ENCODE measurements at regions not wholly inside any gene's neighbourhood (a gene's known extent, or its start where the extent isn't known, plus 50 kb on each side); places are given as distances from the start of the nearest gene placed in this dataset.

DNA sequence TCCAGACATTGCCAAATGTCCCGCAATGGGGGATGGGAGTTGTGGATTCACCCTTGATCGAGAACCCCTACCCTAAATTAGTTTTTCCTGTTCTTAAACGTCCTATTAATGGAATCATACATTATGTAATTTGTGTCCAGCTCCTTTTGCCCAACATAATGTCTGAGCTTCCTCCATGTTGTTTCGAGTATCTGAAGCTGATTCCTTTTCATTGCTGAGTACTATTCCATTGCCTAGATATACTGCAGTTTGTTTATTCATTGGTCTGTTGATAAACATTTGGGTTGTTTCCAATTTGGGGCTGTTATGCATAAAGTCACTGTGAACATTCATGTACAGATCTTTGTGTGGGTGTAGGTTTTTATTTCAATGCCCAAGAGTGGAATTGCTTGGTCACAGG is 251.3 kb downstream of the BCOR start:
- Histone ChIP-seq H3K4me3 (no peak overlapping the region), H3K9me3 (no peaks in the 10 kb centered on the region)
- no peak for DNase-seq (ENCODE audit: low spot score)

DNA sequence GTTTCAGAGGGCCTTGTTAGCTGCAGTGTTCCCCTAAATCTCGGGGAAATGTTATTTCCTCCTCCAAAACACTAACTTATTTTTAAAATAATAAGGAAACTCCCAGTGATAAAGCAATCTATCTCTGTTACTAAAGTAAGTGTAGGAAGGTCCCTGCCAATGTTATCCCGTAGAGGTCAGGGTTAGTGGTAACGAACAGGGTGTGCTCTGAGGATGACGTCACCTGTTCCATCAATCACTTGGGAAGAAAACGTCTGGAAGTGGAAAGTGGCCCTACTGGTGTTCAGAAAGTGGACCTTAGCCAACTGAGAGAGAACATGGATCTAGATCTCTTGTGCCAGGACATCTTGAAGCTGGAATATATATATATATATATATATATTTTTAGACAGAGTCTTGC is 249.5 kb downstream of the BCOR start:
- TF ChIP-seq, protein P1, sequence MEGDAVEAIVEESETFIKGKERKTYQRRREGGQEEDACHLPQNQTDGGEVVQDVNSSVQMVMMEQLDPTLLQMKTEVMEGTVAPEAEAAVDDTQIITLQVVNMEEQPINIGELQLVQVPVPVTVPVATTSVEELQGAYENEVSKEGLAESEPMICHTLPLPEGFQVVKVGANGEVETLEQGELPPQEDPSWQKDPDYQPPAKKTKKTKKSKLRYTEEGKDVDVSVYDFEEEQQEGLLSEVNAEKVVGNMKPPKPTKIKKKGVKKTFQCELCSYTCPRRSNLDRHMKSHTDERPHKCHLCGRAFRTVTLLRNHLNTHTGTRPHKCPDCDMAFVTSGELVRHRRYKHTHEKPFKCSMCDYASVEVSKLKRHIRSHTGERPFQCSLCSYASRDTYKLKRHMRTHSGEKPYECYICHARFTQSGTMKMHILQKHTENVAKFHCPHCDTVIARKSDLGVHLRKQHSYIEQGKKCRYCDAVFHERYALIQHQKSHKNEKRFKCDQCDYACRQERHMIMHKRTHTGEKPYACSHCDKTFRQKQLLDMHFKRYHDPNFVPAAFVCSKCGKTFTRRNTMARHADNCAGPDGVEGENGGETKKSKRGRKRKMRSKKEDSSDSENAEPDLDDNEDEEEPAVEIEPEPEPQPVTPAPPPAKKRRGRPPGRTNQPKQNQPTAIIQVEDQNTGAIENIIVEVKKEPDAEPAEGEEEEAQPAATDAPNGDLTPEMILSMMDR (IDR thresholded peaks at IDR 0.05) = no peak
- DNase-seq (ENCODE audit: low spot score) = no peak

More for the DNA sequence above, 251.3 kb downstream of the BCOR start:
- no peaks in the 10 kb centered on the region for H3K36me3 ChIP-seq
- TF ChIP-seq, protein P1 (IDR thresholded peaks at IDR 0.05) = no peak
- no peaks in the 10 kb centered on the region for H3K27me3 ChIP-seq
- H3K4me1 ChIP-seq = no peaks in the 10 kb centered on the region
- H3K27ac ChIP-seq = no peak overlapping the region

DNA sequence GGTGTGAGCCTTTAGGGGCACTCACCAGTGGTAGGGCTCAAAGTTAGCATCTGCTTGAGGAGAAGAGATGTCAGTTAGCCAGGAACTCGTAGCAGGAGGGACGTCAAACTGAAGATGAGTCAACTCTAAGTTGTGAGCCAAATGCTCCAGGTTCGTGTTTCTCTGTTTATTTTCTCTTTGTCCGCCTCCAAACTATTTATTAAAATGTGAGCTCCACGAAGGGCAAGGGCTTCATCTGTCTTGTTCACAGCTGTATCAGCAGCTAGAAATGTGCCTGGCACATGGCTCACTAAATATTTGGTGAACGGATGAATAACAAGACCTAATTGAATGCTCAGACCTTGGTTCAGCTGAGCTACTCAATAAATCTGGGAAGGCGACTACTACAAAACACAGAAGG is 248.9 kb downstream of the BCOR start:
- no peak overlapping the region for H3K27ac ChIP-seq
- TF ChIP-seq, protein P1 (IDR thresholded peaks at IDR 0.05) = no peak
- H3K9me3 ChIP-seq = no peaks in the 10 kb centered on the region
- DNase-seq (ENCODE audit: low spot score) = no peak
- H3K36me3 ChIP-seq = no peaks in the 10 kb centered on the region
- H3K4me3 ChIP-seq = no peak overlapping the region
- no peaks in the 10 kb centered on the region for H3K4me1 ChIP-seq
- H3K27me3 ChIP-seq = no peaks in the 10 kb centered on the region

More for the DNA sequence above, 249.5 kb downstream of the BCOR start:
- Histone ChIP-seq H3K27me3 (no peaks in the 10 kb centered on the region), H3K9me3 (no peaks in the 10 kb centered on the region), H3K4me1 (no peaks in the 10 kb centered on the region), H3K4me3 (no peak overlapping the region), H3K36me3 (no peaks in the 10 kb centered on the region), H3K27ac (no peak overlapping the region)

DNA sequence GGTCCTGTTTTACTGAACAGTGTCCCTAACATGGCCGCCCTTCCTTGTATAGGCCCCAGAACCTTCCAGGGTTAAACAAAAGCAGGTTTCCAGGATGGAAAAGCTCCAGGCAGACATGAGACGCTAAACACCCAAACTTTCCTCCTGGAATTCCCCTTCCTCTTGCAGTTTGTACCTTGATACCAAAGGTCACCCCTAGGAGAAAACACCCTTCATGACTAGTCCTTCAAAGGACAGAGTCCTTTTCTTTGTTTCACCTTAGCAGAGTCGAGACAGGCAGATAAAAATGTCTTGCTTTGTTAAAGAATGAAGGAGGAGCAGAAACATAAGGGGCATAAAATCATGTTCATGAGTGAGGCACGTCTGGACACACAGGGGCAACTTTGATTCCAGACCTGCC is 247.5 kb downstream of the BCOR start:
- Histone ChIP-seq H3K9me3 (no peaks in the 10 kb centered on the region), H3K36me3 (no peaks in the 10 kb centered on the region), H3K4me3 (no peak overlapping the region), H3K27ac (no peak overlapping the region), H3K4me1 (peaks cover 0 to under 1% of the 10 kb centered on the region in 2 donors), H3K27me3 (no peaks in the 10 kb centered on the region)
- TF ChIP-seq, protein P1 (IDR thresholded peaks at IDR 0.05) = no peak
- no peak for DNase-seq (ENCODE audit: low spot score)

DNA sequence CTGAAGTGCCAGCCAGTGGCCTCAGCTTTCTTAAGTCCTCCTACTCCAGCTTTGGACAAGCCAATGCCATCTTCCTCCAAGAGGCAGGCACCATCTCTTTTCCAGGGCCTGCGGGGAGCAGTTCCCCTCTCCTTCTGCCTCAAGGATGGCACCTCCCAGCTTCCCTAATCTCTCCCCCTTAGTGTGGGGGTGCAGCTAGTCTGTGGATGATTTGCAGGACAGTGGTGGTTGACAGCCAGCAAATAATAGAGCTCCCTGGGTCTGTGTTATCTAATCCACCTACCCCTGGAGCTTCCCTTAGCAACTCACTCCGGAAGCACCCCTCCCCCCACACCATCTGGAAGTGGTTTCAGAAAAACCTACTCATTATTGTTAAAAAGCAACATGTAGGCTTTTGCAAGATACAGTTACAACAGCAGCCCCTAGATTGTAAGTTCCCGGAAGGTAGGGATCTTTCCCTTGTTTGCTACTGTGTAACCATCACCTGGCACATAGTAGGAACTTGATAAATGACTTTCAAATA is 247.1 kb downstream of the BCOR start:
- no peaks in the 10 kb centered on the region for H3K36me3 ChIP-seq
- TF ChIP-seq, protein P1 (IDR thresholded peaks at IDR 0.05) = no peak

More for the DNA sequence above, 247.1 kb downstream of the BCOR start:
- no peak overlapping the region for H3K27ac ChIP-seq
- no peaks in the 10 kb centered on the region for H3K9me3 ChIP-seq
- H3K4me1 ChIP-seq = peaks cover 0 to 5% of the 10 kb centered on the region in 2 donors
- no peak for DNase-seq (ENCODE audit: low spot score)
- H3K4me3 ChIP-seq = no peak overlapping the region
- no peaks in the 10 kb centered on the region for H3K27me3 ChIP-seq

Data from right atrium auricular region (tissue), 2 donors.